NT2/D1 (cell line): ENCODE measurements at regions not wholly inside any gene's neighbourhood (a gene's known extent, or its start where the extent isn't known, plus 50 kb on each side); places are given as distances from the start of the nearest gene placed in this dataset.

Experiments
- DNase-seq: peaks from one replicate; pipeline ENCODE4 v3.0.0-alpha.2; 2011; ENCODE audit warnings: low read depth, low spot score
- H3K27me3 ChIP-seq: 2 replicates; pipeline ENCODE4 v1.6.0; 2011; ENCODE audit warnings: mild to moderate bottlenecking; ENCODE audit not compliant: insufficient read length, insufficient read depth
- H3K36me3 ChIP-seq: 2 replicates; pipeline ENCODE4 v1.6.1; 2011; ENCODE audit warnings: mild to moderate bottlenecking, low read length, mixed read lengths; ENCODE audit not compliant: insufficient read depth, insufficient read length
- H3K4me1 ChIP-seq: 2 replicates; pipeline ENCODE4 v1.5.1; 2011; ENCODE audit not compliant: insufficient read depth, insufficient read length
- H3K4me3 ChIP-seq: 2 replicates; pipeline ENCODE4 v1.5.1; 2011; ENCODE audit warnings: low read depth; ENCODE audit not compliant: insufficient read length
- H3K9ac ChIP-seq: 2 replicates; pipeline ENCODE4 v1.6.0; 2011; ENCODE audit warnings: low read depth; ENCODE audit not compliant: insufficient read length
- H3K9me3 ChIP-seq: 2 replicates; pipeline ENCODE4 v1.5.1; 2011; ENCODE audit warnings: mild to moderate bottlenecking, low read length; ENCODE audit not compliant: insufficient read depth
- SUZ12 ChIP-seq: IDR thresholded peaks from 2 replicates; pipeline ENCODE4 v1.6.1; 2011; ENCODE audit not compliant: insufficient read length, insufficient read depth; ENCODE audit errors: extremely low read depth
- YY1 ChIP-seq: IDR thresholded peaks from 2 replicates; pipeline ENCODE4 v1.6.1; 2011; ENCODE audit not compliant: insufficient read length, insufficient read depth
- ZNF274 ChIP-seq: IDR thresholded peaks from 2 replicates; pipeline ENCODE4 v1.6.1; 2011; ENCODE audit warnings: mild to moderate bottlenecking, low read depth, low read length

GRCh38 chr2:138432971-138433370 is 68.6 kb upstream of the SPOPL start:
- DNase-seq, result no peak
- H3K9me3 ChIP-seq, result no peaks in the 10 kb centered on the region; the same call in 1 of the 2 replicates
- no peaks in the 10 kb centered on the region for H3K4me1 ChIP-seq
- no peaks in the 10 kb centered on the region for H3K36me3 ChIP-seq
- no peak overlapping the region for H3K9ac ChIP-seq
- TF ChIP-seq SUZ12, result no peak
- TF ChIP-seq ZNF274, result no peak
- no peak for TF ChIP-seq YY1
- no peaks in the 10 kb centered on the region for H3K27me3 ChIP-seq
- H3K4me3 ChIP-seq, result no peak overlapping the region

- Histone ChIP-seq H3K4me1 (no peaks in the 10 kb centered on the region), H3K27me3 (no peaks in the 10 kb centered on the region), H3K9me3 (no peaks in the 10 kb centered on the region), H3K4me3 (no peak overlapping the region), H3K9ac (no peak overlapping the region), H3K36me3 (no peaks in the 10 kb centered on the region)
- TF ChIP-seq SUZ12 (no peak), YY1 (no peak), ZNF274 (no peak)
- no peak for DNase-seq
Observed at GRCh38 chr2:138433995-138434951, 67.3 kb upstream of the SPOPL start.

GRCh38 chr2:138435701-138436100 is 65.9 kb upstream of the SPOPL start:
- no peaks in the 10 kb centered on the region for H3K27me3 ChIP-seq
- no peak overlapping the region for H3K4me3 ChIP-seq
- H3K9me3 ChIP-seq, result no peaks in the 10 kb centered on the region
- no peak for TF ChIP-seq ZNF274
- TF ChIP-seq YY1, result no peak
- TF ChIP-seq SUZ12, result no peak
- H3K4me1 ChIP-seq, result no peaks in the 10 kb centered on the region
- no peak overlapping the region for H3K9ac ChIP-seq
- no peak for DNase-seq
- no peaks in the 10 kb centered on the region for H3K36me3 ChIP-seq

GRCh38 chr2:138439733-138440132 is 61.8 kb upstream of the SPOPL start:
- Histone ChIP-seq H3K9me3 (no peaks in the 10 kb centered on the region), H3K9ac (no peak overlapping the region), H3K27me3 (no peaks in the 10 kb centered on the region), H3K4me3 (no peak overlapping the region), H3K36me3 (no peaks in the 10 kb centered on the region), H3K4me1 (no peaks in the 10 kb centered on the region)
- TF ChIP-seq SUZ12, result no peak
- no peak for TF ChIP-seq ZNF274
- no peak for TF ChIP-seq YY1
- DNase-seq, result no peak

GRCh38 chr2:138440759-138441158 is 60.8 kb upstream of the SPOPL start:
- Histone ChIP-seq H3K9ac (no peak overlapping the region), H3K27me3 (no peaks in the 10 kb centered on the region), H3K9me3 (no peaks in the 10 kb centered on the region), H3K4me1 (no peaks in the 10 kb centered on the region), H3K4me3 (no peak overlapping the region), H3K36me3 (no peaks in the 10 kb centered on the region)
- DNase-seq, result no peak
- TF ChIP-seq YY1, result no peak
- TF ChIP-seq ZNF274, result no peak
- no peak for TF ChIP-seq SUZ12

- no peak for TF ChIP-seq SUZ12
- no peak for TF ChIP-seq YY1
- no peak for TF ChIP-seq ZNF274
- Histone ChIP-seq H3K9ac (no peak overlapping the region), H3K27me3 (no peaks in the 10 kb centered on the region), H3K36me3 (no peaks in the 10 kb centered on the region), H3K4me3 (no peak overlapping the region), H3K4me1 (no peaks in the 10 kb centered on the region), H3K9me3 (no peaks in the 10 kb centered on the region)
- no peak for DNase-seq
Observed at GRCh38 chr2:138441916-138442315, 59.7 kb upstream of the SPOPL start.

GRCh38 chr2:138444411-138444810 is 57.2 kb upstream of the SPOPL start:
- TF ChIP-seq ZNF274 (no peak), YY1 (no peak), SUZ12 (no peak)
- H3K4me3 ChIP-seq, result no peak overlapping the region
- H3K9me3 ChIP-seq, result no peaks in the 10 kb centered on the region
- H3K4me1 ChIP-seq, result no peaks in the 10 kb centered on the region
- DNase-seq, result no peak
- no peaks in the 10 kb centered on the region for H3K27me3 ChIP-seq
- H3K9ac ChIP-seq, result no peak overlapping the region
- H3K36me3 ChIP-seq, result no peaks in the 10 kb centered on the region
